ENCODE measurements at regions not wholly inside any gene's neighbourhood (a gene's known extent, or its start where the extent isn't known, plus 50 kb on each side); places are given as distances from the start of the nearest gene placed in this dataset.

GRCh38 chr7:15856311-15856710, 169.8 kb upstream of the MEOX2 start:
- Histone ChIP-seq H3K4me3 (ENCODE audit: low read depth, low read length) (no peak overlapping the region), H3K27me3 (ENCODE audit: insufficient read depth, low read depth, severe bottlenecking) (no peaks in the 10 kb centered on the region), H3K27ac (no peak overlapping the region), H3K9me3 (ENCODE audit: severe bottlenecking) (no peaks in the 10 kb centered on the region), H3K36me3 (no peaks in the 10 kb centered on the region)
- DNase-seq: no peak
- no peak for TF ChIP-seq CTCF (IDR thresholded peaks at IDR 0.05; ENCODE audit: low read depth, low read length)

GRCh38 chr7:15855525-15856109, 169.1 kb upstream of the MEOX2 start:
- Histone ChIP-seq H3K9me3 (ENCODE audit: severe bottlenecking) (no peaks in the 10 kb centered on the region), H3K27ac (no peak overlapping the region), H3K27me3 (ENCODE audit: insufficient read depth, low read depth, severe bottlenecking) (no peaks in the 10 kb centered on the region), H3K4me3 (ENCODE audit: low read depth, low read length) (no peak overlapping the region), H3K36me3 (no peaks in the 10 kb centered on the region)
- DNase-seq: no peak
- TF ChIP-seq CTCF (IDR thresholded peaks at IDR 0.05; ENCODE audit: low read depth, low read length): no peak

GRCh38 chr7:15854841-15855524, 168.5 kb upstream of the MEOX2 start:
- Histone ChIP-seq H3K4me3 (ENCODE audit: low read depth, low read length) (no peak overlapping the region), H3K9me3 (ENCODE audit: severe bottlenecking) (no peaks in the 10 kb centered on the region), H3K27me3 (ENCODE audit: insufficient read depth, low read depth, severe bottlenecking) (no peaks in the 10 kb centered on the region), H3K36me3 (no peaks in the 10 kb centered on the region), H3K27ac (no peak overlapping the region)
- no peak for TF ChIP-seq CTCF (IDR thresholded peaks at IDR 0.05; ENCODE audit: low read depth, low read length)
- no peak for DNase-seq

- H3K9me3 ChIP-seq (ENCODE audit: severe bottlenecking): no peaks in the 10 kb centered on the region
- H3K4me3 ChIP-seq (ENCODE audit: low read depth, low read length): no peak overlapping the region
- no peaks in the 10 kb centered on the region for H3K36me3 ChIP-seq
- no peaks in the 10 kb centered on the region for H3K27me3 ChIP-seq (ENCODE audit: insufficient read depth, low read depth, severe bottlenecking)
- H3K27ac ChIP-seq: no peak overlapping the region
- no peak for DNase-seq
- no peak for TF ChIP-seq CTCF (IDR thresholded peaks at IDR 0.05; ENCODE audit: low read depth, low read length)
Measured at GRCh38 chr7:15853832-15854470, 167.5 kb upstream of the MEOX2 start.

GRCh38 chr7:15851201-15851600, 164.7 kb upstream of the MEOX2 start:
- no peak for TF ChIP-seq CTCF (IDR thresholded peaks at IDR 0.05; ENCODE audit: low read depth, low read length)
- Histone ChIP-seq H3K4me3 (ENCODE audit: low read depth, low read length) (no peak overlapping the region), H3K27me3 (ENCODE audit: insufficient read depth, low read depth, severe bottlenecking) (no peaks in the 10 kb centered on the region), H3K9me3 (ENCODE audit: severe bottlenecking) (no peaks in the 10 kb centered on the region), H3K27ac (no peak overlapping the region), H3K36me3 (no peaks in the 10 kb centered on the region)
- DNase-seq: peak; percentile 24

All from WERI-Rb-1 (cell line).